SK-N-MC (cell line): ENCODE measurements at regions not wholly inside any gene's neighbourhood (a gene's known extent, or its start where the extent isn't known, plus 50 kb on each side); places are given as distances from the start of the nearest gene placed in this dataset.

Experiments
- EZH2 ChIP-seq: fragments of 200-600 bp; sonication (generic); IDR thresholded peaks from one replicate; pipeline ENCODE4 v1.6.1; 2017; ENCODE audit warnings: antibody characterized with exemption
- POLR2AphosphoS5 ChIP-seq: IDR thresholded peaks from 2 replicates; pipeline ENCODE4 v1.6.1; 2012; ENCODE audit warnings: mild to moderate bottlenecking, low read depth, low read length, borderline replicate concordance

GRCh38 chr14:100421756-100422470 is 98.8 kb downstream of the SLC25A47 start:
- TF ChIP-seq POLR2AphosphoS5, result no peak
- no peak for TF ChIP-seq EZH2
